ENCODE measurements at regions not wholly inside any gene's neighbourhood (a gene's known extent, or its start where the extent isn't known, plus 50 kb on each side); places are given as distances from the start of the nearest gene placed in this dataset.
"Not testable (repeated sequence)": the region's sequence is repeated elsewhere in the genome, so short reads cannot be mapped to it uniquely, and the experiment has no call there.

DNA sequence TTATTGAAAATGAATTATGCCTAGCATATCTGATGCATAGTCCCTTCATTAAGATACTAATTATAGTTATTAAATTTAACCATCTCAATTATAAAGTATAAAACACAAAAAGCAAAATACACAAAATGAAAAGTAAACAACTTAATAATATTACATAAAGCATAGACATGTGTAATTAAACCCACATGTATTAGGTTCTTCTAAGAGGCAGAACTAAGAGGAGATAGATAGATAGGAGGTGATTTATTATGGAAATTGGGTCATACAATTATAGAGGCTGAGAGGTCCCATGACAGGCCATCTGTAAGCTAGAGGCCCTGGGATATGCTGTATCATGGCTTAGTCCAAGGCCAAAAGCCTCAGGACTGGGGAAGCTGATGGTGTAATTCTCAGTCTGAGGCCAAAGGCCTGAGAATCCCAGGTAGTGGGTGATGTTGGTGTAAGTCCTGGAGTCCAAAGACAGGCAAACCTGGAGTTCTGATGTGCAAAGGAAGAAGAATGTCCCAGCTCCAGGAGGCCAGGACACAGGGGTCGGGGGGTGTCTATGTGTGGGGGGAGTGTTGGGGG is 953.3 kb downstream of the TRHDE start:
- Histone ChIP-seq H3K27ac (no peak overlapping the region), H3K27me3 (no peaks in the 10 kb centered on the region), H3K9me3 (peaks cover 0 to under 1% of the 10 kb centered on the region in 2 donors), H3K4me1 (no peaks in the 10 kb centered on the region), H3K36me3 (no peaks in the 10 kb centered on the region), H3K4me3 (no peak overlapping the region)
- intact Hi-C loops (cut with DNase I; ENCODE audit: low total_unique reads): no loop called here
- TF ChIP-seq POLR2A (IDR thresholded peaks at IDR 0.05): no peak
- TF ChIP-seq, protein P1, sequence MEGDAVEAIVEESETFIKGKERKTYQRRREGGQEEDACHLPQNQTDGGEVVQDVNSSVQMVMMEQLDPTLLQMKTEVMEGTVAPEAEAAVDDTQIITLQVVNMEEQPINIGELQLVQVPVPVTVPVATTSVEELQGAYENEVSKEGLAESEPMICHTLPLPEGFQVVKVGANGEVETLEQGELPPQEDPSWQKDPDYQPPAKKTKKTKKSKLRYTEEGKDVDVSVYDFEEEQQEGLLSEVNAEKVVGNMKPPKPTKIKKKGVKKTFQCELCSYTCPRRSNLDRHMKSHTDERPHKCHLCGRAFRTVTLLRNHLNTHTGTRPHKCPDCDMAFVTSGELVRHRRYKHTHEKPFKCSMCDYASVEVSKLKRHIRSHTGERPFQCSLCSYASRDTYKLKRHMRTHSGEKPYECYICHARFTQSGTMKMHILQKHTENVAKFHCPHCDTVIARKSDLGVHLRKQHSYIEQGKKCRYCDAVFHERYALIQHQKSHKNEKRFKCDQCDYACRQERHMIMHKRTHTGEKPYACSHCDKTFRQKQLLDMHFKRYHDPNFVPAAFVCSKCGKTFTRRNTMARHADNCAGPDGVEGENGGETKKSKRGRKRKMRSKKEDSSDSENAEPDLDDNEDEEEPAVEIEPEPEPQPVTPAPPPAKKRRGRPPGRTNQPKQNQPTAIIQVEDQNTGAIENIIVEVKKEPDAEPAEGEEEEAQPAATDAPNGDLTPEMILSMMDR (IDR thresholded peaks at IDR 0.05): no peak
- no peak for TF ChIP-seq POLR2AphosphoS5 (IDR thresholded peaks at IDR 0.05)
- DNase-seq (ENCODE audit: low spot score in 2 of 2): no peak

DNA sequence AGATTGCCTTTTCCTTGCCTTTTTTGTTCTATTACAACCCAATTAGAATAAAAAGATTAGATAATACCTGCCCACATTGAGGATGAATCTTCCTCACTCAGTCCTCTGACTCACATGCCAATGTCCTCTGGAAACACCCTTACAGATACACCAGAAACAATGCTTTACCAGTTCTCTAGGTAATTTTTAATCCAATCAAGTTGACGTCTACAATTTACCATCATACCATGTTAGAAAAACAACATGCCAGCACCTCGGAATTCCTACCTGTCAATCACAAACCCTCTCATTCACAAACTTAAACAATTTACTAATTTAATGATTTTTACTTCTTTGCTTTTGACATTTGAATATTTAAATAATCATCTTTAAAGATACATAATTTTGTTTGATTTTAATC is 953.8 kb downstream of the TRHDE start:
- H3K27ac ChIP-seq: no peak overlapping the region
- no peaks in the 10 kb centered on the region for H3K27me3 ChIP-seq
- no peak for TF ChIP-seq POLR2A (IDR thresholded peaks at IDR 0.05)
- TF ChIP-seq, protein P1 (IDR thresholded peaks at IDR 0.05): no peak
- H3K4me1 ChIP-seq: no peaks in the 10 kb centered on the region
- intact Hi-C loops (cut with DNase I; ENCODE audit: low total_unique reads): no loop called here
- no peak overlapping the region for H3K4me3 ChIP-seq
- peaks cover 0 to 6% of the 10 kb centered on the region in 2 donors for H3K9me3 ChIP-seq
- DNase-seq (ENCODE audit: low spot score in 2 of 2): no peak
- H3K36me3 ChIP-seq: no peaks in the 10 kb centered on the region

DNA sequence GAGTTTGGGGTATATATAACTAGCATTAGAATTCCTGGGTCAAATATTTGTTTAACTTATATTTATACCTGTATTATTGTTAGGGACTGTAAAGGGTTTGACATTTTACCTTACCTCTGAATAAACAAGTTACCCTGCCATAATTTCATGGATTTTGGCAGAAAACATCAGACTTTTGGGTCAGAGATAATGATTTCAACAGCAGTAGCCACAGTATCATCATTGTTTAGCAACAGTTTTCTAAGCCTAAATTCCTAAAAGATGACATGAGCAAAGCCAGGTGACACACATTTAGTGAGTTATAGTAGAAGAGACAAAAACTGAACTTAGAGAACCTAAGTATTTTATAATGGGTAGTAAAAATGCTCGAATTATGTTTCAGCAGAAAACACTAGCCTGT is 954.4 kb downstream of the TRHDE start:
- no peak for TF ChIP-seq POLR2A (IDR thresholded peaks at IDR 0.05)
- TF ChIP-seq POLR2AphosphoS5 (IDR thresholded peaks at IDR 0.05): no peak
- TF ChIP-seq, protein P1 (IDR thresholded peaks at IDR 0.05): no peak
- H3K4me1 ChIP-seq: no peaks in the 10 kb centered on the region
- no peak overlapping the region for H3K4me3 ChIP-seq
- H3K27me3 ChIP-seq: no peaks in the 10 kb centered on the region
- H3K9me3 ChIP-seq: peaks cover 3 to 8% of the 10 kb centered on the region in 2 donors
- no peak overlapping the region for H3K27ac ChIP-seq
- H3K36me3 ChIP-seq: no peaks in the 10 kb centered on the region
- intact Hi-C loops (cut with DNase I; ENCODE audit: low total_unique reads): no loop called here
- DNase-seq (ENCODE audit: low spot score in 2 of 2): no peak

DNA sequence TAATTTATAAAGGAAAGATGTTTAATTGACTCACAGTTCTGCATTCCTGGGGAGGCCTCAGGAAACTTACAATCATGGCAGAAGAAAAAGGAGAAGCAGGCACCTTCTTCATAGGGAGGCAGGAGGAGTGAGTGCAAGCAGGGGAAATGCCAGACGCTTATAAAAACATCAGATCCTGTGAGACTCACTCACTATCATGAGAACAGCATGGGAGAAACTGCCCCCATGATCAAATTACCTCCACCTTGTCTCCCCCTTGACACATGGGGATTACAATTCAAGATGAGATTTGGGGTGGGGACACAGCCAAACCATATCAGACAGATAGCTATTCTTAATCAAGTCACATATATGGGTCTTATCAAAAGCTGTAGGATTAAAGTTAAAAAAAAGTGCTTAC is 956.7 kb downstream of the TRHDE start:
- H3K4me1 ChIP-seq; H3K36me3 ChIP-seq; DNase-seq (ENCODE audit: low spot score in 2 of 2); intact Hi-C loops (cut with DNase I; ENCODE audit: low total_unique reads); H3K27me3 ChIP-seq; H3K4me3 ChIP-seq; H3K27ac ChIP-seq: not testable (repeated sequence)
- H3K9me3 ChIP-seq: peaks cover 8 to 17% of the 10 kb centered on the region in 2 donors

DNA sequence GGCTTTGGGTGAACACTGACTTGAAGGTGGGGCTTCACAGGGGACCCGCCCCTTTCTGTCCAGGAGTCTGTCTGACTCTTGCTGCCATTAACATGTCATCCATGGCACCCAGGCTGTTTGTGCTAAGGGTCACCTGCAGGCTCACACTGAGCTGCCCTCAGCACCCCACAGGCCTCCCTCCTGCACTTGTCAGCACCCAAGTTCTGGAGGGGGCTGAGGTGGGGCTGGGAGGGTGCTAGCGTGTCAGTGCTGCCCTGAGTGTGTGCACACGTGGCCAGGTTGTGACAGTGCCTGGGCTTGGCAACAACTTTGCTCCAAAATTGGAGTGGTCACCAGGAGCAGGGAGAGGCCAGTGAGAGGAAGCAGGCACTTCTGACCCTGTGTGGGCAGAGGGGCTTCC is 963.2 kb downstream of the TRHDE start:
- Histone ChIP-seq H3K36me3 (no peaks in the 10 kb centered on the region), H3K9me3 (peaks cover 11 to 26% of the 10 kb centered on the region in 2 donors), H3K27ac (no peak overlapping the region), H3K27me3 (no peaks in the 10 kb centered on the region), H3K4me1 (no peaks in the 10 kb centered on the region), H3K4me3 (no peak overlapping the region)
- TF ChIP-seq, protein P1 (IDR thresholded peaks at IDR 0.05): no peak
- TF ChIP-seq POLR2AphosphoS5 (IDR thresholded peaks at IDR 0.05) (no peak), POLR2A (IDR thresholded peaks at IDR 0.05) (no peak)
- intact Hi-C loops (cut with DNase I; ENCODE audit: low total_unique reads): no loop called here
- DNase-seq (ENCODE audit: low spot score in 2 of 2): no peak

DNA sequence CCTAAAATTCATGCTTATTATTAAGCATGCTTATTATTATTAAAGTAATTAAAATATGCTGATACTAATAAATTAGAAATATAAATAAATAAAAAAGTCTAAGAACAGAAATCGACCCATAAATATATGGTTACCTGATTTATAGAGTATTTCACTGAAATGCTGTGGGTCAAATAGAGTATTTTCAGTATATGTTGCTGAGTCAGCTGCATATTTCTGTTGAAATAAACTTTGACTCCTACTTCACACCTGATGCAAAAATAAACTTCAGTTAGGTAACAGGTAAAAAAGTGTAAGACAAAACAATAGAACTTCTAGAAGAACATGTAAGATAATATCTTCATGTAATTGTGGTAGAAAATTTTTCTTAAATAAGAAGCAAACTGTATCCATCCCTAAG is 967.9 kb downstream of the TRHDE start:
- Histone ChIP-seq H3K9me3 (no peaks in the 10 kb centered on the region), H3K4me1 (no peaks in the 10 kb centered on the region), H3K4me3 (no peak overlapping the region), H3K36me3 (no peaks in the 10 kb centered on the region), H3K27me3 (no peaks in the 10 kb centered on the region), H3K27ac (no peak overlapping the region)
- no peak for DNase-seq (ENCODE audit: low spot score in 2 of 2)
- intact Hi-C loops (cut with DNase I; ENCODE audit: low total_unique reads): no loop called here
- no peak for TF ChIP-seq POLR2AphosphoS5 (IDR thresholded peaks at IDR 0.05)
- TF ChIP-seq, protein P1 (IDR thresholded peaks at IDR 0.05): no peak
- no peak for TF ChIP-seq POLR2A (IDR thresholded peaks at IDR 0.05)

Measured in breast epithelium (tissue), 4 donors.